HepG2 (cell line): ENCODE measurements at regions not wholly inside any gene's neighbourhood (a gene's known extent, or its start where the extent isn't known, plus 50 kb on each side); places are given as distances from the start of the nearest gene placed in this dataset.

Experiments
- ATAC-seq: fragments of 200-7000 bp; cut with Tn5 transposase; 3 replicates; pipeline ENCODE4 v1.9.1; 2020; ENCODE audit warnings: mild to moderate bottlenecking, moderate library complexity
- BruUV-seq: library from RNA; stranded (reverse); fragments of 400-500 nt; replicated peaks from 2 replicates; lab custom pipeline; 2021; lab: Mats Ljungman, UMichigan
- CTCF ChIA-PET: fragments of 300-600 bp; formaldehyde crosslinking; extraction: SDS; loops from one replicate; lab custom pipeline; 2021; ENCODE audit warnings: low total read pairs, inconsistent platforms, low intra/inter-chr PET ratio; lab: Yijun Ruan, JAX
- POLR2A ChIA-PET: fragments of 350-600 bp; sonication (Branson Sonifier 250); formaldehyde crosslinking; loops from one replicate; lab custom pipeline; 2020; ENCODE audit warnings: antibody characterized with exemption, inconsistent platforms; lab: Yijun Ruan, JAX
- DNase-seq: peaks from one replicate; pipeline ENCODE4 v3.0.0-alpha.2; 2015; ENCODE audit warnings: low spot score
- FAIRE-seq: peaks from 3 replicates; lab custom pipeline; 2011; peaks lifted over from hg19 to GRCh38; lab: Jason Lieb, UNC
- H2AFZ ChIP-seq: one replicate; pipeline ENCODE4 v1.6.1; 2011; ENCODE audit warnings: low read length, inconsistent platforms
- H3K27ac ChIP-seq: fragments of 300-600 bp; 3 replicates; pipeline ENCODE4 v1.8.0; 2011; ENCODE audit warnings: mixed run types, mild to moderate bottlenecking, mixed read lengths, low read length, inconsistent platforms; ENCODE audit not compliant: insufficient read depth; ENCODE audit errors: extremely low read length
- H3K27me3 ChIP-seq, 2 experiments: fragments of 200-600 bp in 1 of 2; 2 replicates in 1 of 2; 3 replicates in 1 of 2; pipeline versions ENCODE4 v1.6.0 to v1.8.0; 2011; ENCODE audit warnings: low read length in 2 of 2, mild to moderate bottlenecking in 2 of 2, moderate library complexity in 2 of 2, inconsistent platforms in 1 of 2; ENCODE audit not compliant: insufficient read depth in 2 of 2, control insufficient read depth in 1 of 2
- H3K36me3 ChIP-seq, 2 experiments: fragments of 200-600 bp in 1 of 2; replicated peaks in 1 of 2; 2 replicates in 1 of 2; 3 replicates in 1 of 2; pipeline versions ENCODE4 v1.5.1 to v1.8.0; 2011; ENCODE audit warnings: low read length in 2 of 2, inconsistent platforms in 1 of 2; ENCODE audit not compliant: insufficient read depth in 2 of 2, control insufficient read depth in 1 of 2
- H3K4me1 ChIP-seq: 2 replicates; pipeline ENCODE4 v1.5.1; 2012; ENCODE audit warnings: low read length, inconsistent platforms; ENCODE audit not compliant: insufficient read depth
- H3K4me2 ChIP-seq: 2 replicates; pipeline ENCODE4 v1.6.0; 2011; ENCODE audit warnings: low read depth, low read length, inconsistent platforms
- H3K4me3 ChIP-seq, 3 experiments: fragments of 200-600 bp in 1 of 3; sonication (generic), shearing (Covaris generic) in 1 of 3; replicated peaks in 1 of 3; 2 replicates each; pipeline ENCODE4 v1.5.1; 2011 to 2016; ENCODE audit warnings: low read length in 3 of 3, inconsistent platforms in 2 of 3, low read depth in 2 of 3, mild to moderate bottlenecking in 2 of 3, control low read depth in 1 of 3, mixed read lengths in 1 of 3; ENCODE audit not compliant: insufficient read depth in 1 of 3
- H3K79me2 ChIP-seq: one replicate; pipeline ENCODE4 v1.6.1; 2011; ENCODE audit warnings: low read length, inconsistent platforms; ENCODE audit not compliant: insufficient read depth
- H3K9ac ChIP-seq: 2 replicates; pipeline ENCODE4 v1.6.0; 2011; ENCODE audit warnings: mild to moderate bottlenecking, low read depth, low read length, inconsistent platforms; ENCODE audit not compliant: insufficient read depth
- H3K9me3 ChIP-seq: 2 replicates; pipeline ENCODE4 v1.5.1; 2012; ENCODE audit warnings: mild to moderate bottlenecking, low read length
- H4K20me1 ChIP-seq: 2 replicates; pipeline ENCODE4 v1.6.0; 2011; ENCODE audit warnings: inconsistent platforms, mild to moderate bottlenecking, low read length, moderate library complexity; ENCODE audit not compliant: insufficient read depth
- MYC ChIP-seq: sonication (generic); formaldehyde crosslinking; IDR thresholded peaks from 2 replicates; pipeline ENCODE4 v1.9.0; 2021; ENCODE audit warnings: missing genetic modification reagents, borderline replicate concordance
- SNAI1 ChIP-seq: sonication (generic); formaldehyde crosslinking; IDR thresholded peaks from 2 replicates; pipeline ENCODE4 v1.5.0; 2020; ENCODE audit warnings: mild to moderate bottlenecking, missing genetic modification reagents, borderline replicate concordance
- SNRNP70 ChIP-seq: fragments of 200-400 bp; formaldehyde crosslinking; IDR thresholded peaks from 2 replicates; pipeline ENCODE4 v1.6.1; 2017; ENCODE audit warnings: mild to moderate bottlenecking, low read depth, low read length, moderate library complexity
- ZBTB7A ChIP-seq: sonication (generic); formaldehyde crosslinking; IDR thresholded peaks from 2 replicates; pipeline ENCODE4 v1.8.0; 2022; ENCODE audit warnings: mild to moderate bottlenecking, missing genetic modification reagents
- ZFP36 ChIP-seq: fragments of 150-350 bp; IDR thresholded peaks from 2 replicates; pipeline ENCODE4 v1.6.1; 2018; ENCODE audit warnings: borderline replicate concordance, low read length, low read depth; ENCODE audit not compliant: partially characterized antibody
- WGBS: methylation state at CpG from one replicate; pipeline ENCODE4 v1.1.6; 2017; ENCODE audit warnings: low lambda C conversion rate; 5-methylcytosine and 5-hydroxymethylcytosine counted together
- in situ Hi-C: cut with HindIII; loops from 2 replicates; pipeline ENCODE4 v1.10.0; 2017; ENCODE audit warnings: low pct_unique_long_range_greater_than_20kb; ENCODE audit not compliant: extremely low pct_ligation_motif_present
- intact Hi-C: fragments of 100-400 bp; cut with micrococcal nuclease; formaldehyde crosslinking; loops from one replicate; pipeline ENCODE4 v1.10.0; 2022; ENCODE audit not compliant: unreplicated experiment
- TF ChIP-seq, protein P1 (sequence below): sonication (generic); formaldehyde crosslinking; IDR thresholded peaks from 2 replicates; pipeline ENCODE4 v1.8.0; 2023; ENCODE audit warnings: mild to moderate bottlenecking, missing genetic modification reagents
- TF ChIP-seq, protein P2 (sequence below): sonication (generic); formaldehyde crosslinking; IDR thresholded peaks from 2 replicates; pipeline ENCODE4 v1.5.0; 2020; ENCODE audit warnings: missing genetic modification reagents, mild to moderate bottlenecking, borderline replicate concordance

DNA sequence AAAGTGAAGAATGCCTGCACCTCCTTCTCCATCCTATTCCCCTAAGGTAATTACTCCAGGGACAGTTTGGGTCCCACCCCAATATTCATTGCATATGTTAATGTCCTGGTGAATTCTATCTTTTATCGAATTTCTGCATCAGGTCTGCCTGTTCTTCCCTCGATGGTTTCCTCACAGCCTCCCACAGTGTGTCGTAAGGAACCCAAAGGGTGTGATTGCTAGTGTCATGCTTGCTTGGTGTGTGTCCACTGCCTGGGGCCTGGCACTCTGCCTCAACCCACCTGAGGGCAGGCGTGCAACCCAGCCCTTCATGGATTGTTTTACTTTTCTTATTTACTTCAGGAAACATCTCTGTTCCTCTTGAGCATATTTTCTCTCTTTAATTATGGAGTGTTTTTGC lies 60.2 kb upstream of the CYSLTR2 start:
- no peaks in the 10 kb centered on the region for H4K20me1 ChIP-seq
- H3K4me2 ChIP-seq, result no peak overlapping the region
- FAIRE-seq, result no peak
- intact Hi-C loops (no loop called here), in situ Hi-C loops (loop anchor here (5.0 to 25.0 kb wide), 2 partner anchors 174 to 481 kb away; no protein-coding TSS in a partner anchor)
- no peak for TF ChIP-seq SNRNP70
- TF ChIP-seq ZFP36, result no peak
- TF ChIP-seq, protein P1, sequence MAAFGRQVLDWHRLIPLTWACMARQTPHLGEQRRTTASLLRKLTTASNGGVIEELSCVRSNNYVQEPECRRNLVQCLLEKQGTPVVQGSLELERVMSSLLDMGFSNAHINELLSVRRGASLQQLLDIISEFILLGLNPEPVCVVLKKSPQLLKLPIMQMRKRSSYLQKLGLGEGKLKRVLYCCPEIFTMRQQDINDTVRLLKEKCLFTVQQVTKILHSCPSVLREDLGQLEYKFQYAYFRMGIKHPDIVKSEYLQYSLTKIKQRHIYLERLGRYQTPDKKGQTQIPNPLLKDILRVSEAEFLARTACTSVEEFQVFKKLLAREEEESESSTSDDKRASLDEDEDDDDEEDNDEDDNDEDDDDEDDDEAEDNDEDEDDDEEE (CRISPR knock-in tag), result no peak
- TF ChIP-seq ZBTB7A (CRISPR knock-in tag), result no peak
- TF ChIP-seq MYC (CRISPR knock-in tag), result no peak
- no peak for TF ChIP-seq SNAI1 (CRISPR knock-in tag)
- TF ChIP-seq, protein P2, sequence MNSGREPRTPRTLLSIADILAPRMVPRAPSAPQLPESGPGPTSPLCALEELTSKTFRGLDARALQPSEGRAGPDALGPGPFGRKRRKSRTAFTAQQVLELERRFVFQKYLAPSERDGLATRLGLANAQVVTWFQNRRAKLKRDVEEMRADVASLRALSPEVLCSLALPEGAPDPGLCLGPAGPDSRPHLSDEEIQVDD (CRISPR knock-in tag), result no peak
- H3K27me3 ChIP-seq, result no peaks in the 10 kb centered on the region
- BruUV-seq, result no TSS peak
- no peak for ATAC-seq
- CTCF ChIA-PET, result no interaction called here
- 78% methylated on average over 4 of the region's 4 CpGs for WGBS
- no peaks in the 10 kb centered on the region for H3K36me3 ChIP-seq
- no peak overlapping the region for H3K4me3 ChIP-seq
- no peak for DNase-seq
- no peaks in the 10 kb centered on the region for H3K79me2 ChIP-seq
- POLR2A ChIA-PET, result no interaction called here
- H3K9ac ChIP-seq, result no peak overlapping the region
- peaks cover 3% of the 10 kb centered on the region for H3K9me3 ChIP-seq
- no peak overlapping the region for H3K27ac ChIP-seq
- H3K4me1 ChIP-seq, result peaks cover 71% of the 10 kb centered on the region
- H2AFZ ChIP-seq, result no peak overlapping the region
